ENCODE measurements at regions not wholly inside any gene's neighbourhood (a gene's known extent, or its start where the extent isn't known, plus 50 kb on each side); places are given as distances from the start of the nearest gene placed in this dataset.

GRCh38 chr14:41986083-41986645 lies 379.5 kb downstream of the LRFN5 start:
- no TSS peak for BruUV-seq (replicated peaks)
- intact Hi-C loops (cut with micrococcal nuclease; ENCODE audit: unreplicated experiment) = no loop called here
- ChIA-PET POLR2A (no interaction called here), CTCF (no interaction called here)
- DNase-seq (ENCODE audit: low read depth, low spot score) (no peak), ATAC-seq (no peak)
- Histone ChIP-seq H3K27ac (ENCODE audit: low read length) (peak overlapping the region; percentile 39; the same call in 1 of the 2 replicates), H3K9me3 (ENCODE audit: control insufficient read depth, insufficient read depth, low read depth, low read length) (no peaks in the 10 kb centered on the region), H3K4me1 (ENCODE audit: control insufficient read depth, insufficient read depth, low read length) (no peaks in the 10 kb centered on the region; the same call in 1 of the 2 replicates), H3K27me3 (ENCODE audit: control insufficient read depth, insufficient read depth, low read length) (no peaks in the 10 kb centered on the region), H3K4me3 (ENCODE audit: low read depth in 2 of 2, low read length in 2 of 2) (no peak overlapping the region), H3K36me3 (ENCODE audit: control insufficient read depth, insufficient read depth, low read length) (no peaks in the 10 kb centered on the region)
- TF ChIP-seq POLR2AphosphoS5 (IDR thresholded peaks at IDR 0.05; ENCODE audit: low read depth, low read length) (no peak), TCF7L2 (IDR thresholded peaks at IDR 0.05; ENCODE audit: low read depth, low read length) (no peak), REST (IDR thresholded peaks at IDR 0.05; ENCODE audit: insufficient read depth in 1 of 2, low read depth in 2 of 2, low read length in 1 of 2) (no peak), CTCF (IDR thresholded peaks at IDR 0.05) (no peak), SIN3A (IDR thresholded peaks at IDR 0.05; ENCODE audit: borderline replicate concordance, insufficient read depth, low read depth, low read length) (no peak)
- in situ Hi-C loops (cut with HindIII; ENCODE audit: low pct_unique_long_range_greater_than_20kb, low sequenced_read_pairs) = no loop called here

- in situ Hi-C loops (cut with HindIII; ENCODE audit: low pct_unique_long_range_greater_than_20kb, low sequenced_read_pairs) = no loop called here
- Histone ChIP-seq H3K27ac (ENCODE audit: low read length) (no peak overlapping the region), H3K4me3 (ENCODE audit: low read depth in 2 of 2, low read length in 2 of 2) (no peak overlapping the region), H3K27me3 (ENCODE audit: control insufficient read depth, insufficient read depth, low read length) (no peaks in the 10 kb centered on the region), H3K4me1 (ENCODE audit: control insufficient read depth, insufficient read depth, low read length) (no peaks in the 10 kb centered on the region), H3K36me3 (ENCODE audit: control insufficient read depth, insufficient read depth, low read length) (no peaks in the 10 kb centered on the region), H3K9me3 (ENCODE audit: control insufficient read depth, insufficient read depth, low read depth, low read length) (0 out of 2 replicates have a peak, but pooled peaks cover 2% of the 10 kb centered on the region)
- CTCF ChIA-PET = no interaction called here
- BruUV-seq (replicated peaks) = no TSS peak
- TF ChIP-seq CTCF (IDR thresholded peaks at IDR 0.05) (no peak), REST (IDR thresholded peaks at IDR 0.05; ENCODE audit: insufficient read depth in 1 of 2, low read depth in 2 of 2, low read length in 1 of 2) (no peak), SIN3A (IDR thresholded peaks at IDR 0.05; ENCODE audit: borderline replicate concordance, insufficient read depth, low read depth, low read length) (no peak), POLR2AphosphoS5 (IDR thresholded peaks at IDR 0.05; ENCODE audit: low read depth, low read length) (no peak), TCF7L2 (IDR thresholded peaks at IDR 0.05; ENCODE audit: low read depth, low read length) (no peak)
- ATAC-seq = no peak
- DNase-seq (ENCODE audit: low read depth, low spot score) = no peak
- intact Hi-C loops (cut with micrococcal nuclease; ENCODE audit: unreplicated experiment) = no loop called here
- POLR2A ChIA-PET = no interaction called here
Observed at GRCh38 chr14:41973178-41973577, 366.5 kb downstream of the LRFN5 start.

All from Panc1 (cell line).